ENCODE measurements at regions not wholly inside any gene's neighbourhood (a gene's known extent, or its start where the extent isn't known, plus 50 kb on each side); places are given as distances from the start of the nearest gene placed in this dataset.

- Histone ChIP-seq H3K27ac (ENCODE audit: low read length) (no peak overlapping the region), H3K4me2 (ENCODE audit: low read depth, low read length) (no peak overlapping the region), H3K36me3 (replicated peaks; ENCODE audit: insufficient read depth, low read length) (no peaks in the 10 kb centered on the region), H3K79me2 (ENCODE audit: low read length) (no peaks in the 10 kb centered on the region), H2AFZ (ENCODE audit: low read length) (no peak overlapping the region), H3K27me3 (replicated peaks; ENCODE audit: insufficient read depth, low read length) (no peaks in the 10 kb centered on the region), H3F3A (ENCODE audit: insufficient read depth, low read length) (no peaks in the 10 kb centered on the region), H3K9me2 (replicated peaks; ENCODE audit: insufficient read depth, low read length) (no peaks in the 10 kb centered on the region), H3K4me3 (ENCODE audit: low read length) (no peak overlapping the region), H4K20me1 (ENCODE audit: insufficient read depth, low read length) (no peaks in the 10 kb centered on the region), H3K9me3 (replicated peaks; ENCODE audit: insufficient read depth, low read length) (no peaks in the 10 kb centered on the region), H3K9ac (ENCODE audit: low read length) (no peak overlapping the region), H3K4me1 (ENCODE audit: low read length) (no peaks in the 10 kb centered on the region)
- DNase-seq, result no peak
- TF ChIP-seq EZH2phosphoT487 (IDR thresholded peaks at IDR 0.05; ENCODE audit: low read length), result no peak
- no peak for TF ChIP-seq CTCF (IDR thresholded peaks at IDR 0.05; ENCODE audit: low read length)
- no peak for TF ChIP-seq EZH2 (optimal IDR thresholded peaks at IDR 0.05; ENCODE audit: low read depth, low read length)
Observed at GRCh38 chr12:89839444-89839843, 130.8 kb upstream of the ATP2B1 start.

DNA sequence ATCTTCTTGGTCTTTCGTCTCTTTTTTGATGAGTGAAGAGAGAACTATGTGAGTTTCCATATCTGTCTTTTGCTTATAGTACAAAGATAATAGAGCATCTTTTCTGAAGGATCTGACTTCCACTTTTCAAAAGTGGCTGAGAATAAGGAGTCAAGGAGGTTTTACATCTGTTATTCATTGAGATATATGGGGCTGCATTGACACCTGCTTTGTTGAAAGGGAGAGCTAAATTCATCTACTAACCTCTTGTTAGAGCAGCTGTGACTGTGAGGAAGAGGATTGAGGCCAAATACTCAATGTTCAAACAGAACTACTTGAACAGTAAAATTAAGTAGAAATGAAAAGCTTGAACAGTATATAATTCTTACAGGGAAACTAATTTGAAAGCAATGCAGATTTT, 130.2 kb upstream of the ATP2B1 start:
- no peaks in the 10 kb centered on the region for H3K9me3 ChIP-seq (replicated peaks; ENCODE audit: insufficient read depth, low read length)
- no peak overlapping the region for H2AFZ ChIP-seq (ENCODE audit: low read length)
- no peak for DNase-seq
- TF ChIP-seq CTCF (IDR thresholded peaks at IDR 0.05; ENCODE audit: low read length) (no peak), EZH2phosphoT487 (IDR thresholded peaks at IDR 0.05; ENCODE audit: low read length) (no peak), EZH2 (optimal IDR thresholded peaks at IDR 0.05; ENCODE audit: low read depth, low read length) (no peak)
- no peaks in the 10 kb centered on the region for H3K27me3 ChIP-seq (replicated peaks; ENCODE audit: insufficient read depth, low read length)
- no peaks in the 10 kb centered on the region for H3K79me2 ChIP-seq (ENCODE audit: low read length)
- no peaks in the 10 kb centered on the region for H3F3A ChIP-seq (ENCODE audit: insufficient read depth, low read length)
- no peak overlapping the region for H3K27ac ChIP-seq (ENCODE audit: low read length)
- no peak overlapping the region for H3K4me3 ChIP-seq (ENCODE audit: low read length)
- H3K4me1 ChIP-seq (ENCODE audit: low read length), result no peaks in the 10 kb centered on the region
- no peak overlapping the region for H3K4me2 ChIP-seq (ENCODE audit: low read depth, low read length)
- no peaks in the 10 kb centered on the region for H3K9me2 ChIP-seq (replicated peaks; ENCODE audit: insufficient read depth, low read length)
- no peak overlapping the region for H3K9ac ChIP-seq (ENCODE audit: low read length)
- no peaks in the 10 kb centered on the region for H3K36me3 ChIP-seq (replicated peaks; ENCODE audit: insufficient read depth, low read length)
- H4K20me1 ChIP-seq (ENCODE audit: insufficient read depth, low read length), result no peaks in the 10 kb centered on the region

DNA sequence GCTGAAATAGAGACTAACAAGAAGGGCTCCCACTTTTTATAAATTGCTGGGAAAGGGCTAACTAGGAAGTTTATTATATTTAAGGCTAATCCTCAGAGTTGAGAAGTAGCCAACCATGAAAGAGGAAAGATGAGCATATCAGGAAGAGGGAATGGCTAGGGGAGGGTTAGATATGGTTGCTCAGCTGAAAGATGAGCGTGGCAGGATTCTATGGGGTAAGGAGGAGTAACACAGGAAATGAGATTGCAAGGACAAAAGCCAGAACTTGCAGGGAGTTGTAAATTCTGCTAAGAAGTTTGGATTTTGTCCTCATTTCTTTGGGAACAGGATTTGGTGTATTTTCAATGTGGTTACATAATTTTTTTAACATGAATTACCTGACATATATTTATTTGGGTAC, 127.4 kb upstream of the ATP2B1 start:
- Histone ChIP-seq H3K4me3 (ENCODE audit: low read length) (no peak overlapping the region), H3K4me2 (ENCODE audit: low read depth, low read length) (no peak overlapping the region), H3F3A (ENCODE audit: insufficient read depth, low read length) (no peaks in the 10 kb centered on the region), H3K9ac (ENCODE audit: low read length) (no peak overlapping the region), H3K79me2 (ENCODE audit: low read length) (no peaks in the 10 kb centered on the region), H3K9me3 (replicated peaks; ENCODE audit: insufficient read depth, low read length) (no peaks in the 10 kb centered on the region), H3K9me2 (replicated peaks; ENCODE audit: insufficient read depth, low read length) (no peaks in the 10 kb centered on the region), H3K4me1 (ENCODE audit: low read length) (no peaks in the 10 kb centered on the region), H4K20me1 (ENCODE audit: insufficient read depth, low read length) (no peaks in the 10 kb centered on the region), H2AFZ (ENCODE audit: low read length) (no peak overlapping the region), H3K27me3 (replicated peaks; ENCODE audit: insufficient read depth, low read length) (no peaks in the 10 kb centered on the region), H3K27ac (ENCODE audit: low read length) (no peak overlapping the region), H3K36me3 (replicated peaks; ENCODE audit: insufficient read depth, low read length) (no peaks in the 10 kb centered on the region)
- TF ChIP-seq EZH2 (optimal IDR thresholded peaks at IDR 0.05; ENCODE audit: low read depth, low read length), result no peak
- no peak for TF ChIP-seq EZH2phosphoT487 (IDR thresholded peaks at IDR 0.05; ENCODE audit: low read length)
- no peak for TF ChIP-seq CTCF (IDR thresholded peaks at IDR 0.05; ENCODE audit: low read length)
- DNase-seq, result no peak
